Progenitor cell of endocrine pancreas (in vitro differentiated cells): ENCODE measurements at regions not wholly inside any gene's neighbourhood (a gene's known extent, or its start where the extent isn't known, plus 50 kb on each side); places are given as distances from the start of the nearest gene placed in this dataset.

Experiments used
- DNase-seq: peaks from one replicate; pipeline ENCODE4 v3.0.0; 2021; ENCODE audit warnings: low spot score; ENCODE audit not compliant: unreplicated experiment
- H3K27ac Mint-ChIP-seq: 2 replicates; pipeline ENCODE4 v1.8.0; 2021; ENCODE audit warnings: mild to moderate bottlenecking, moderate library complexity, mixed read lengths
- H3K27me3 Mint-ChIP-seq: 2 replicates; pipeline ENCODE4 v1.8.0; 2021; ENCODE audit warnings: mixed read lengths
- H3K36me3 Mint-ChIP-seq: 2 replicates; pipeline ENCODE4 v1.8.0; 2022; ENCODE audit warnings: mixed read lengths; ENCODE audit not compliant: insufficient read depth
- H3K4me1 Mint-ChIP-seq: 2 replicates; pipeline ENCODE4 v1.8.0; 2021; ENCODE audit warnings: low read depth, mixed read lengths
- H3K4me3 Mint-ChIP-seq: 2 replicates; pipeline ENCODE4 v1.8.0; 2021; ENCODE audit warnings: low read depth, mild to moderate bottlenecking, moderate library complexity, mixed read lengths
- H3K9me3 Mint-ChIP-seq: 2 replicates; pipeline ENCODE4 v1.8.0; 2021; ENCODE audit warnings: low read depth, mixed read lengths
- CTCF ChIP-seq: fragments of 200-600 bp; sonication (generic); IDR thresholded peaks from one replicate; pipeline ENCODE4 v1.5.0; 2021; ENCODE audit warnings: antibody characterized with exemption, mild to moderate bottlenecking; ENCODE audit not compliant: unreplicated experiment

GRCh38 chr11:106601684-106602297 lies 416.5 kb downstream of the GUCY1A2 start:
- no peaks in the 10 kb centered on the region for H3K27me3 Mint-ChIP-seq
- no peak for DNase-seq
- H3K4me1 Mint-ChIP-seq = peaks cover 7% of the 10 kb centered on the region
- H3K9me3 Mint-ChIP-seq = peaks cover 13% of the 10 kb centered on the region
- H3K36me3 Mint-ChIP-seq = no peaks in the 10 kb centered on the region
- no peak overlapping the region for H3K27ac Mint-ChIP-seq
- no peak for TF ChIP-seq CTCF
- H3K4me3 Mint-ChIP-seq = no peak overlapping the region

- Mint-ChIP-seq H3K27ac (no peak overlapping the region), H3K36me3 (no peaks in the 10 kb centered on the region), H3K4me1 (peaks cover 2% of the 10 kb centered on the region), H3K27me3 (no peaks in the 10 kb centered on the region), H3K4me3 (no peak overlapping the region), H3K9me3 (no peaks in the 10 kb centered on the region)
- TF ChIP-seq CTCF = no peak
- DNase-seq = no peak
Observed at GRCh38 chr11:106608677-106609076, 409.6 kb downstream of the GUCY1A2 start.

- DNase-seq = no peak
- no peaks in the 10 kb centered on the region for H3K27me3 Mint-ChIP-seq
- no peaks in the 10 kb centered on the region for H3K4me1 Mint-ChIP-seq
- H3K27ac Mint-ChIP-seq = no peak overlapping the region
- no peaks in the 10 kb centered on the region for H3K36me3 Mint-ChIP-seq
- TF ChIP-seq CTCF = no peak
- H3K9me3 Mint-ChIP-seq = no peaks in the 10 kb centered on the region
- H3K4me3 Mint-ChIP-seq = no peak overlapping the region
Observed at GRCh38 chr11:106614262-106614661, 404.0 kb downstream of the GUCY1A2 start.

GRCh38 chr11:106619320-106619990 lies 398.8 kb downstream of the GUCY1A2 start:
- Mint-ChIP-seq H3K9me3 (no peaks in the 10 kb centered on the region), H3K36me3 (no peaks in the 10 kb centered on the region), H3K27me3 (no peaks in the 10 kb centered on the region), H3K4me1 (no peaks in the 10 kb centered on the region), H3K27ac (no peak overlapping the region), H3K4me3 (no peak overlapping the region)
- no peak for DNase-seq
- no peak for TF ChIP-seq CTCF

GRCh38 chr11:106621484-106621883 lies 396.8 kb downstream of the GUCY1A2 start:
- H3K9me3 Mint-ChIP-seq = no peaks in the 10 kb centered on the region
- no peaks in the 10 kb centered on the region for H3K36me3 Mint-ChIP-seq
- H3K27me3 Mint-ChIP-seq = no peaks in the 10 kb centered on the region
- H3K27ac Mint-ChIP-seq = no peak overlapping the region
- no peaks in the 10 kb centered on the region for H3K4me1 Mint-ChIP-seq
- no peak for TF ChIP-seq CTCF
- H3K4me3 Mint-ChIP-seq = no peak overlapping the region
- DNase-seq = no peak
